IMR-90 (cell line): ENCODE measurements at regions not wholly inside any gene's neighbourhood (a gene's known extent, or its start where the extent isn't known, plus 50 kb on each side); places are given as distances from the start of the nearest gene placed in this dataset.

Experiments used
- CEBPB ChIP-seq: IDR thresholded peaks from 2 replicates; pipeline ENCODE4 v1.6.1; 2012; ENCODE audit warnings: low read depth, low read length, improper control_type of control experiment
- MAFK ChIP-seq: IDR thresholded peaks from 2 replicates; pipeline ENCODE4 v1.6.1; 2012; ENCODE audit warnings: low read depth, low read length, improper control_type of control experiment
- MXI1 ChIP-seq: IDR thresholded peaks from 2 replicates; pipeline ENCODE4 v1.6.1; 2012; ENCODE audit warnings: low read depth, mild to moderate bottlenecking, low read length, moderate library complexity, borderline replicate concordance
- NFE2L2 ChIP-seq: fragments of 150-350 bp; IDR thresholded peaks from 2 replicates; pipeline ENCODE4 v1.6.1; 2016; ENCODE audit warnings: low read depth, mild to moderate bottlenecking, low read length
- POLR2A ChIP-seq: IDR thresholded peaks from 2 replicates; pipeline ENCODE4 v1.6.1; 2012; ENCODE audit warnings: mild to moderate bottlenecking, low read depth, low read length
- RAD21 ChIP-seq: IDR thresholded peaks from 2 replicates; pipeline ENCODE4 v1.6.1; 2012; ENCODE audit warnings: low read length, improper control_type of control experiment
- RCOR1 ChIP-seq: IDR thresholded peaks from 2 replicates; pipeline ENCODE4 v1.6.1; 2012; ENCODE audit warnings: mild to moderate bottlenecking, low read length, improper control_type of control experiment; ENCODE audit not compliant: insufficient replicate concordance
- RFX5 ChIP-seq: IDR thresholded peaks from 2 replicates; pipeline ENCODE4 v1.8.0; 2012; ENCODE audit warnings: low read depth, mild to moderate bottlenecking, low read length, moderate library complexity
- TF ChIP-seq, protein P1 (sequence below): conservative IDR thresholded peaks from 2 replicates; pipeline ENCODE4 v1.5.1; 2012; ENCODE audit warnings: mild to moderate bottlenecking, low read depth, low read length, improper control_type of control experiment
- TF ChIP-seq, protein P2 (sequence below): fragments of 150-350 bp; IDR thresholded peaks from 2 replicates; pipeline ENCODE4 v1.6.1; 2016; ENCODE audit warnings: low read depth, mild to moderate bottlenecking, low read length, moderate library complexity, borderline replicate concordance

DNA sequence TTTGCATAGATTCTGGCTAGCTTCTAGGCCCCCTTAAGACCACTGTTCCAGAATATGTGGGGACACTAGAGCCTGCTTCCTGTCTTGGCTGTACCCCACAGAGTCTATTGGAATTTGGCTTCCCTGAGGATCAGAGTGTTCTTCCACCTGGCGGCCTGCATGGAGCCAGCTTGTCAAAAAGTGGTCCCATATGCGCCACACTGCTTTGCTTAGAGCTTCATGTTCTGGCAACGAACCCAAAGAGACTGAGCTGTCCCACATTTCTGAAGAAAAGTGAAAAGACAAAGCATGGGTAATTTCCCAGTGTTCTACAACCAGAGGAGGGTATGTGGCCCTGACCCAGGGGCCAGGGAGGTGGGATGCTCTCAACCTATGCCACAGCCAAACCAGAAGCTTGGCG lies 52.7 kb upstream of the FZD7 start:
- TF ChIP-seq MAFK (no peak), MXI1 (no peak), CEBPB (no peak), RFX5 (no peak), RAD21 (no peak), POLR2A (no peak), NFE2L2 (no peak), RCOR1 (no peak)
- TF ChIP-seq, protein P1, sequence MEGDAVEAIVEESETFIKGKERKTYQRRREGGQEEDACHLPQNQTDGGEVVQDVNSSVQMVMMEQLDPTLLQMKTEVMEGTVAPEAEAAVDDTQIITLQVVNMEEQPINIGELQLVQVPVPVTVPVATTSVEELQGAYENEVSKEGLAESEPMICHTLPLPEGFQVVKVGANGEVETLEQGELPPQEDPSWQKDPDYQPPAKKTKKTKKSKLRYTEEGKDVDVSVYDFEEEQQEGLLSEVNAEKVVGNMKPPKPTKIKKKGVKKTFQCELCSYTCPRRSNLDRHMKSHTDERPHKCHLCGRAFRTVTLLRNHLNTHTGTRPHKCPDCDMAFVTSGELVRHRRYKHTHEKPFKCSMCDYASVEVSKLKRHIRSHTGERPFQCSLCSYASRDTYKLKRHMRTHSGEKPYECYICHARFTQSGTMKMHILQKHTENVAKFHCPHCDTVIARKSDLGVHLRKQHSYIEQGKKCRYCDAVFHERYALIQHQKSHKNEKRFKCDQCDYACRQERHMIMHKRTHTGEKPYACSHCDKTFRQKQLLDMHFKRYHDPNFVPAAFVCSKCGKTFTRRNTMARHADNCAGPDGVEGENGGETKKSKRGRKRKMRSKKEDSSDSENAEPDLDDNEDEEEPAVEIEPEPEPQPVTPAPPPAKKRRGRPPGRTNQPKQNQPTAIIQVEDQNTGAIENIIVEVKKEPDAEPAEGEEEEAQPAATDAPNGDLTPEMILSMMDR: no peak
- TF ChIP-seq, protein P2, sequence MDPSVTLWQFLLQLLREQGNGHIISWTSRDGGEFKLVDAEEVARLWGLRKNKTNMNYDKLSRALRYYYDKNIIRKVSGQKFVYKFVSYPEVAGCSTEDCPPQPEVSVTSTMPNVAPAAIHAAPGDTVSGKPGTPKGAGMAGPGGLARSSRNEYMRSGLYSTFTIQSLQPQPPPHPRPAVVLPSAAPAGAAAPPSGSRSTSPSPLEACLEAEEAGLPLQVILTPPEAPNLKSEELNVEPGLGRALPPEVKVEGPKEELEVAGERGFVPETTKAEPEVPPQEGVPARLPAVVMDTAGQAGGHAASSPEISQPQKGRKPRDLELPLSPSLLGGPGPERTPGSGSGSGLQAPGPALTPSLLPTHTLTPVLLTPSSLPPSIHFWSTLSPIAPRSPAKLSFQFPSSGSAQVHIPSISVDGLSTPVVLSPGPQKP: no peak
